GM18951 (cell line): ENCODE measurements at regions not wholly inside any gene's neighbourhood (a gene's known extent, or its start where the extent isn't known, plus 50 kb on each side); places are given as distances from the start of the nearest gene placed in this dataset.

ENCODE experiments used
- POLR2A ChIP-seq: IDR thresholded peaks from 4 replicates; pipeline ENCODE4 v1.6.1; 2011; ENCODE audit warnings: mild to moderate bottlenecking; ENCODE audit not compliant: insufficient read length, insufficient read depth; ENCODE audit errors: extremely low read depth
- in situ Hi-C: fragments of 300-500 bp; cut with MboI; formaldehyde crosslinking; loops from one replicate; pipeline ENCODE4 v1.12.0; 2022; ENCODE audit warnings: low sequenced_read_pairs, mixed read lengths, inconsistent platforms; ENCODE audit not compliant: unreplicated experiment

- no peak for TF ChIP-seq POLR2A
- in situ Hi-C loops, result no loop called here
Measured at GRCh38 chr4:149870008-149870407, 54.4 kb upstream of the IQCM start.

DNA sequence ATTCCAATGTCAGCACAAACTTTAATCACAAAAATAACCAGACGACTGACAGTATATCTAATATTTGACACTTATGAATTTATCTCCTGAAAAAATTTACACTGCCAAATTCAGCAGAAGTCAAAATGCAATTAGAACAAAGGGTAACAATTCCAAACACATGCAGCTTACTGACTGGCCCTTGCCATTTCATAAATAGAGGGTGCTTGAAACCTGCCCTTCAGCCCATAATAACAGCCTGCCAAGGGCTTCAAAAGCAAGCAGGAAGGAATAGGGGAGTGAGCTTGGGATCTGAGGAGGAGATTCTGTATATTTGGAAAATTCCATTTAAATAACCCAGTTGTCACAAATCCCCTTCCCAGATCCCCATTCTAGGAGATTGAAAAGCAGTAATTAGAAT is 66.1 kb upstream of the IQCM start:
- in situ Hi-C loops, result no loop called here
- TF ChIP-seq POLR2A, result no peak

DNA sequence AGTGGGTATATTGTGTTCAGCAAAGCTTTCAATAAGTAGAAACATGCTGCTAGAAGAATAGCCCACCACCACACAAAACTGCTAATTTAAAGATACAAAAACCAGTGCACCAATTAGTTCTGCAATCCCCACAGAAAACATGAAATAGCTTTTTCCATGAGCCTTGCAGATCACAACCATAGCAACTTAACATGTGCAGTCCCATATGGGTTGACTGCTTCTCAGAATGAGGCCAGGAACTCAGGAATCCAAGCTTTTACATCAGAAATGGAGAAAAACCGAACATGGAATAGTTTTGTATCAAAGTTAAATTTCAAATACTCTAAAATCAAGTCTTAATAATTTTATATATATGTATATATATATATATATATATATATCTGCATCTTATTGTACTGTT is 66.6 kb upstream of the IQCM start:
- in situ Hi-C loops, result no loop called here
- TF ChIP-seq POLR2A, result no peak

DNA sequence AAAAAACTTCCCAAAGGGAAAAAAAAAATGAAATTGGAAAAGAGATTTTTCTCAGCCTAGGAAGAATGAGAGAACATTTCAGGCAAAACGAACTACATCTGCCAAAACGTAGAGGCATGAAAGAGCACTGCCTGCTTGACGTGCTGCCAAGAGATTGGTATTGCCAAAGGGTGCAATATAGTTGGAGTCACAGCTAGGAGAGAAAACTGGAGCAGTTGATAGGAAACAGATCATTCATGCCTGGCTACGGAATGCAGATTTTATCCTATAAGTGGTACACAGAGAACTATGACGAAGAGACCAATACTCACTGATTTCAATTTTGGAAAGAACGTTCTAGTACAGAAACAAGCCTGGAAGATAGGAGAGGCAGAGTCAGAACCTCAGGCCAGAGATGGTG is 68.4 kb upstream of the IQCM start:
- in situ Hi-C loops, result no loop called here
- no peak for TF ChIP-seq POLR2A

DNA sequence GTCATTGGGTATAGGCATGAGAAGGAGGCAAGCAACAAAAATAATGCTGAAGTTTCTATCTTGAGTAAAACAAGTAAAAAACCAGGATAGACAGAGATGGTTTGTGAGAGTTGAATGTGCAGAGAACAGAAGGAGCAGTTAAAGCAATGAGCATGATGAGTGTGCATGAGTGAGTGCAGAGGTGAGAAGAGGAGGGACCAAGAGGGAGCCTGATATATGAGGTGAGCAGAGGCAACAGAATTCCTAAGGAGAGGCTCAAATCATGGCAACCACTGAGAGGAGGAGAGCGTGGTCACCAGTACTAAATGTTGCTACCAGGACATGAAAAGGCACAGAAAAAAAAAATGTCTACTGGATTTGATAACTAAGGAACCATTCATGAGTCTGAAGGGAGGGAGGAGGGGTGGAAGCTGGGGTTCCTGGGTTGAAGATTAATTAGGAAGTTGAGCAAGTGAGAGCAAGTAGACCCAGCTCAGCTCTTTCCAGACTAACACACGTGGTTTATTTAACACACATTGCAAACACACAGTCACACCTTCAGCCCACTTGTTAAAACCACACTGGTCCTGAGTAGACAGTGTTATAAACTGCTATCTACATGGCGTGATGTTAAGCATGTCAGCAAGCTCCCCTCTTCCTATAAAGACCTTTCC is 69.0 kb upstream of the IQCM start:
- no peak for TF ChIP-seq POLR2A
- in situ Hi-C loops, result no loop called here

DNA sequence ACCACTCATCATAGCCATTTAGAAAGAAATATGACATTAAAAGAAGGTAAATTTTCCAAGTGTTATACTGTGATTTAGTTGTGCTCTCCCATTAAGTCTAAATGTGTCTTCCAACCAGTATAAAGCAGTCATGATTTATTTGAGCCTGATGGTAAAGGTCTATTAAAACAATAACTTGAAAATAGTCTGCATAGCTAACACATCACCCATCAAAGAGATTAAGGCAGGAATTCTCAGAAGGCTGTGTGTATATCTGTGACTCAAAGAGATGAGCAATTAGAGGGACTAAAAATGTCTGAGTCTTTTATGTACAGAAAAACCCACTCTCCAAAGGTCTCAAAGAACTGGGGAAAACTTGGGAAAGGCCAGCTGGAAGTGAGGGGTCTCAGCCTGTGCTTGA is 70.3 kb upstream of the IQCM start:
- no peak for TF ChIP-seq POLR2A
- in situ Hi-C loops, result no loop called here

DNA sequence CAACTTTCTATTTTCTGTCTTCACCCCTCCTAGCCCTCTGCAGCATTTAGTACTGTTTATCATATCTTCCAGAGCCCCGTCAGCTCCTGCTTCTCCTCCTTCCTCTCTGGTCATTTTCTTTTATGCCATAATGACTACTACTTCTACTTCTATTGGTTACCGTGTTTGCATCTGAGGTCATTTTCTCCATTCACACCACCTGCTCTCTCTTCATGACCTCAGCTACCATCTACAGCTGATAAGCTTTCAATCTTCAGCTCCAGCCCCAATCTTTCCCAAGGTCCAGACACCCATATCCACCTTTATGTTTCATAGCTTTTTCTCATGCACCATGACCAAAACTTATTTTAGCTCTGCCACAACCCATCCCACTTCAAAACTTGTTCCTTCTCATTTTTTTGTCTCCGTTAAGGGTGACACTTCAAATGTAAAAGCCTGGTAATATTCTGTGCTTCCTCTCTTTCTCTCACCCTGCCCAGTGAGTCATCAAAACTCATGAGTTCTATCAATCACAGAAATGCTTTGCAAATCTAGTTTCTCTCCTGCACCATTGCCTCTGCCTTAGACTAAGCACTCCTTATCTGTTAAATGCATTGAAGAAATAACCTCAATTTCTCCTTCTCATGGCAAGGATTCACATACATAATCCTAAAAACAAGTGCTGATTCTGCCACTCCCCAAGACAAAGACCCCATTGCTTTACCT is 71.3 kb upstream of the IQCM start:
- no peak for TF ChIP-seq POLR2A

GRCh38 chr4:149889991-149890390 is 74.3 kb upstream of the IQCM start:
- TF ChIP-seq POLR2A, result no peak
- in situ Hi-C loops, result no loop called here

More for the DNA sequence above, 71.3 kb upstream of the IQCM start:
- in situ Hi-C loops, result no loop called here

GRCh38 chr4:149890531-149890930 is 74.9 kb upstream of the IQCM start:
- in situ Hi-C loops, result no loop called here
- no peak for TF ChIP-seq POLR2A

DNA sequence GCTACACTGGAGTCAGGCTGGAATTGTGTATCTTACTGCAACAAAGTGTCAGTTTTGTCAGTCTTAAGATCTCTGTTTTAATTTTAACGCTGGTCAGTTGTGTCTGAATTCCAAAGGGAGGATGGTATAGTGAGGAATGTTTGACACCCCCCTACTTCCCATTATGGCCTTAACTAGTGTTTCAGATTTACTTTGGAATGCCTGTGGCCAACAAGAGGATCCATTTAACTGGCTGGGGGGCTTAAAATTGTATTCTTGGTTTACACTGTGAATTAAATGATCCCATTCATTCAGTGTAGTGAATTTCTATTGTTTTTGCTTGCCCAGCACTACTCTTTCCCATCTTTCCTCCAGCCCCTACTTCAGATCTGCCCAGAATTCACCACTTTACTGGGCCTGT is 75.8 kb upstream of the IQCM start:
- in situ Hi-C loops, result no loop called here
- no peak for TF ChIP-seq POLR2A

DNA sequence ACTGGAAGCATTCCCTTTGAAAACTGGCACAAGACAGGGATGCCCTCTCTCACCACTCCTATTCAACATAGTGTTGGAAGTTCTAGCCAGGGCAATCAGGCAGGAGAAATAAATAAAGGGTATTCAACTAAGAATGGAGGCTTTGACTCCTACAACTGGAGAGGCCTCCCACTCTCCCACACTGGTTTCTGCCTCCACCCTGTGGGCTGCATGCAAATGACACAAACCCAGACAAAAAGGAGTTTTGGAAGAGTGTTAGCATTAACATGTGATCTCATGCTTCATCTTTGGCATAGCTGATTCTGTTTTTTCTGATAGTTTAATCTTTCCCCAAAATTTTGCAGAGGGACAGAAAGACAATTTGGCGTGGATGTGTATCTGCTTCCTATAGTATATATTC is 80.8 kb upstream of the IQCM start:
- in situ Hi-C loops, result no loop called here

DNA sequence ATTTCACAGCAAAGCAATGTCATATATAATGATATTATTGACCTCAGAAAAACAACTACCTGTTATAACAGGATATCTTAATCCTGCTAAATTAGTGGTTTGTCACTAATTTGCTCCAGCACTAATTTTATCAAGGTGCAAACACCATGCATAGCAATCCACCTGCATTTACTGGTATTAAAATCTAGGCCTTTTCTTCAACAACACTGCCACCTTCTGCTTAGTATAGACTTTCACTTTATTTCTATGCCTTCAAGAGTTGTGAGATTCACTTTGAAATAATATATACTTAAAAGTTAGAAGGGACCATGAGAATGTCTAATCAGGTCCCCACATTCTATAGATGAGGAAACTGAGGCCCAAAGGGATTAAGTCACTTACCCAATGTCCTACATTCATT is 82.1 kb upstream of the IQCM start:
- in situ Hi-C loops, result no loop called here
- no peak for TF ChIP-seq POLR2A

More for the DNA sequence above, 80.8 kb upstream of the IQCM start:
- no peak for TF ChIP-seq POLR2A

DNA sequence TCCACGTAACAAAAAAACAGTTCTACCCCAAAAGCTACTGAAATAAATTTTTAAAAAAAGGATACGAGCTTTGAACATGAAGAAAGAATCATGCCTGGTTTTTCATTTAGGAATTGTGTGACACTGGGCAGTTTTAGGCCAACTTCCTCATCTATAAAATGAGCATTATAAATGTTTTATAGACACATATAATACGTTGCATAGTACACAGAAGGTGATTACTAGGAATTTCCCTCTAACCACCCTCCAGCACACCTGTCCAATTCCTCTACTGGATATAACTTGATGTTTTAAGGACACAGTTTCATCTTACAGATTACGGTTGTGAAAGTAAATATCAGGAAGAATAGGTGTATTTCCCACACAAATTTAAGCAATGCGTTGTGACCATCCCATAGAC is 85.5 kb upstream of the IQCM start:
- TF ChIP-seq POLR2A, result no peak
- in situ Hi-C loops, result no loop called here

- TF ChIP-seq POLR2A, result no peak
- in situ Hi-C loops, result no loop called here
Measured at GRCh38 chr4:149902242-149902641, 86.6 kb upstream of the IQCM start.

DNA sequence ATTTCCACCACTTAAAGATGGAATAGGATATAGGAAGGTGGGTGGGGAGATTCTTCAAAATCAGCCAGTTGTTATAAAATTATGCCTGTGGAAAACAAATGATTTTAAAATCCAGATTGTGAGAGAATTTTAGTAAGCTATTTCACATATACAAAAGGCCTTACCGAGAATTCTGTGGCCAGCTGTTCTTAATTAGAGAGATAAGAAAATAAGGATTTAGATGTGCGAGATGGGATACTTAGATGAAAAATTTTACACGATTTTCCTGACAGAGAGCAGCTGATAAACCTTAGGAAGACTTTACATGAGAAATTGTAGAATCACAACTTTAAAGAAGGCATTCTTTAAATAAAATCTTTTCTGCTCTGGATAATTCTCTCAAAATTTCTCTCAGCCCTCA is 94.5 kb upstream of the IQCM start:
- no peak for TF ChIP-seq POLR2A
- in situ Hi-C loops, result no loop called here
